ENCODE measurements at regions not wholly inside any gene's neighbourhood (a gene's known extent, or its start where the extent isn't known, plus 50 kb on each side); places are given as distances from the start of the nearest gene placed in this dataset.

DNA sequence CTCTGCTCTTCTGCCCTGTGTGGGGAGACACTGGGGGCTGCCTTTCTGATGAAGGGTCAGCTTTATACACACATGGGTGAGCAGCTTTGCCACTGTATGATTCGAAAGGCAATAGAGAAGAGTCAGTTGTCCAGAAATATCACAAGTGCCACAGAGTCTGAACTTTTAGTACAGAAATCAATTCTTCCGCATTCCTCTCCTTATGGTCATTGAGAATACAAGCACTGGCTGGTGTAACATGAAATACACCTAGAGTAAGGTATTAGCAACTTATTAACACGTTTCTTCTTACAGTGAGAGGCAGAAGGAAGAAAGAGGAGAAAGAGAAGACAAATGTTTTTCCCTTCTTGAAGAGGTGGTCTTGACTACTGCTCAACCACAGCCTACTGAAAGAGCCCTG, 579.2 kb downstream of the ZEB2 start:
- Histone ChIP-seq H4K91ac (ENCODE audit: insufficient read length, low read depth, low read length) (no peak overlapping the region), H3K9ac (ENCODE audit: extremely low read depth, insufficient read length, low read length) (no peak overlapping the region), H3K27me3 (ENCODE audit: insufficient read depth, low read length) (peaks cover 9% of the 10 kb centered on the region; the same call in 1 of the 2 replicates), H3K23me2 (ENCODE audit: insufficient read length, low read depth, low read length, poor library complexity, severe bottlenecking) (peaks cover 13% of the 10 kb centered on the region), H3K18ac (ENCODE audit: insufficient read length, low read depth, low read length) (no peak overlapping the region), H2BK20ac (ENCODE audit: low read depth, low read length, poor library complexity, severe bottlenecking) (no peak overlapping the region), H3K27ac (ENCODE audit: insufficient read length, low read depth, low read length) (no peak overlapping the region), H4K20me1 (ENCODE audit: control insufficient read depth, insufficient read depth, insufficient read length) (no peaks in the 10 kb centered on the region), H3K79me1 (ENCODE audit: insufficient read depth, low read depth, low read length, poor library complexity, severe bottlenecking) (no peaks in the 10 kb centered on the region), H2BK12ac (ENCODE audit: insufficient read length, low read depth, low read length) (no peak overlapping the region), H3K23ac (ENCODE audit: insufficient read length, low read depth, low read length) (no peak overlapping the region), H2AK5ac (ENCODE audit: insufficient read length, low read length) (no peak overlapping the region), H2BK15ac (ENCODE audit: low read depth, low read length) (no peak overlapping the region), H3K4ac (ENCODE audit: low read depth, low read length) (no peak overlapping the region), H3T11ph (ENCODE audit: low read length) (no peak overlapping the region), H4K5ac (ENCODE audit: insufficient read length, low read depth, low read length) (no peak overlapping the region), H3K4me2 (ENCODE audit: insufficient read depth, insufficient read length, low read length) (no peak overlapping the region), H3K56ac (ENCODE audit: insufficient read length, low read depth, low read length) (no peak overlapping the region), H4K8ac (replicated peaks; ENCODE audit: insufficient read length, low read depth, low read length) (no peak overlapping the region), H3K4me1 (ENCODE audit: insufficient read depth, low read length) (peaks cover 5% of the 10 kb centered on the region; the same call in 1 of the 2 replicates), H3K14ac (ENCODE audit: insufficient read depth, low read length) (no peak overlapping the region), H2AFZ (ENCODE audit: low read length) (no peak overlapping the region), H3K9me3 (ENCODE audit: control insufficient read depth, low read depth, low read length) (no peaks in the 10 kb centered on the region), H2BK120ac (ENCODE audit: low read depth, low read length, poor library complexity, severe bottlenecking) (no peak overlapping the region), H2BK5ac (ENCODE audit: insufficient read length, low read length) (no peak overlapping the region), H3K79me2 (ENCODE audit: insufficient read depth, low read length) (no peaks in the 10 kb centered on the region)
- H3K4me3 Mint-ChIP-seq, result no peak overlapping the region
- no peaks in the 10 kb centered on the region for H3K9me3 Mint-ChIP-seq
- no CpG with 5 or more reads among the region's 3 CpGs for WGBS (ENCODE audit: extremely low coverage, insufficient read length, low lambda C conversion rate)
- H3K27ac Mint-ChIP-seq, result no peak overlapping the region
- H3K27me3 Mint-ChIP-seq (ENCODE audit: low read depth), result peaks cover 27% of the 10 kb centered on the region
- H3K36me3 Mint-ChIP-seq (ENCODE audit: insufficient read depth in 1 of 3, low read depth in 3 of 3), result 0 out of 7 replicates have a peak, but pooled peaks cover 0 to 2% (median 0%) of the 10 kb centered on the region in 3 experiments
- H3K4me1 Mint-ChIP-seq, result peaks cover 37 to 39% of the 10 kb centered on the region in 2 experiments
- TF ChIP-seq, protein P1, sequence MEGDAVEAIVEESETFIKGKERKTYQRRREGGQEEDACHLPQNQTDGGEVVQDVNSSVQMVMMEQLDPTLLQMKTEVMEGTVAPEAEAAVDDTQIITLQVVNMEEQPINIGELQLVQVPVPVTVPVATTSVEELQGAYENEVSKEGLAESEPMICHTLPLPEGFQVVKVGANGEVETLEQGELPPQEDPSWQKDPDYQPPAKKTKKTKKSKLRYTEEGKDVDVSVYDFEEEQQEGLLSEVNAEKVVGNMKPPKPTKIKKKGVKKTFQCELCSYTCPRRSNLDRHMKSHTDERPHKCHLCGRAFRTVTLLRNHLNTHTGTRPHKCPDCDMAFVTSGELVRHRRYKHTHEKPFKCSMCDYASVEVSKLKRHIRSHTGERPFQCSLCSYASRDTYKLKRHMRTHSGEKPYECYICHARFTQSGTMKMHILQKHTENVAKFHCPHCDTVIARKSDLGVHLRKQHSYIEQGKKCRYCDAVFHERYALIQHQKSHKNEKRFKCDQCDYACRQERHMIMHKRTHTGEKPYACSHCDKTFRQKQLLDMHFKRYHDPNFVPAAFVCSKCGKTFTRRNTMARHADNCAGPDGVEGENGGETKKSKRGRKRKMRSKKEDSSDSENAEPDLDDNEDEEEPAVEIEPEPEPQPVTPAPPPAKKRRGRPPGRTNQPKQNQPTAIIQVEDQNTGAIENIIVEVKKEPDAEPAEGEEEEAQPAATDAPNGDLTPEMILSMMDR (conservative IDR thresholded peaks at IDR 0.05), result no peak
- DNase-seq, result no peak

All from H9 (cell line).